NCI-H2029 (cell line): ENCODE measurements at regions not wholly inside any gene's neighbourhood (a gene's known extent, or its start where the extent isn't known, plus 50 kb on each side); places are given as distances from the start of the nearest gene placed in this dataset.

Experiments
- DNase-seq: peaks from one replicate; lab custom pipeline; 2025; lab: John Stamatoyannopoulos, UW

DNA sequence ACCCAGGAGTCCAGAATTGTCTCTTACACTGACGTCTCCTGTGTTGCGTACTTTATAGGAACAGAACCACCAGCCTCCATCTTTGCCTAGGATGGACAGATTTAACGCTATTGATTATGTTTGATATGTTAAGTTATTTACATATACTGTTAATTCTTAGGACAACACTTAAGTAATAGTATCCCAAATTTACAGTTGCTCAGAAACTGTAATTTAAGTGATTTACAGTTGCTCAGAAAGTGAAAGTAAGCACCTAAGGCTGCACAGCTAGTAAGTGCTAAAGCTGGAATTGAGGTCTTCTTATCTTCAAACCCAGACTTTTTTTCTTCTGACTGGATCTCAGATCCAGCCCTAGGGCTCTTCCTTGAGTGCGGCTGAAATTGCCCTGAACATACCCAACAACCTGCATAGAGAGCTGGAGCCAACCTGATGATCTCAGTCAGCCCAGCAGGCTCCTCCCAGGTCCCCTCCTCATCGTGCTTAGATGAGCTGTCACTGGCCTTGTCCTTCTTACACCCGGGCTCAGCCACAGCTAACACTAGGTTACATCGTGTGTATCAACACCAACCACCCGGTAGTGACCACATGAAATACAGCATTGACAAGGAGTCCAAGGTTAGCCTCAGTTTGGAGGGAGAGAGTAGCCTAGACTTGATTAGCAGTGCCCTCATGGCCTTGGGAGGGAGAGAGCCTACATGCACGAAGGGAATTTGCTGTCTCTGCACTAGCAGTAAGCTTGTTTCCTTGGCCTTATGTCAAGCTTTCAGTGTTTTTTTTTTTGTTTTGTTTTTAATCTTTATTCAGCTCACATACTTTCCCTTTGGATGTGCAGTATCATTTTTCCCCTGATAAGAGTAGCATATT lies 111.1 kb upstream of the ARHGAP5 start:
- DNase-seq, result peak; percentile 51

DNA sequence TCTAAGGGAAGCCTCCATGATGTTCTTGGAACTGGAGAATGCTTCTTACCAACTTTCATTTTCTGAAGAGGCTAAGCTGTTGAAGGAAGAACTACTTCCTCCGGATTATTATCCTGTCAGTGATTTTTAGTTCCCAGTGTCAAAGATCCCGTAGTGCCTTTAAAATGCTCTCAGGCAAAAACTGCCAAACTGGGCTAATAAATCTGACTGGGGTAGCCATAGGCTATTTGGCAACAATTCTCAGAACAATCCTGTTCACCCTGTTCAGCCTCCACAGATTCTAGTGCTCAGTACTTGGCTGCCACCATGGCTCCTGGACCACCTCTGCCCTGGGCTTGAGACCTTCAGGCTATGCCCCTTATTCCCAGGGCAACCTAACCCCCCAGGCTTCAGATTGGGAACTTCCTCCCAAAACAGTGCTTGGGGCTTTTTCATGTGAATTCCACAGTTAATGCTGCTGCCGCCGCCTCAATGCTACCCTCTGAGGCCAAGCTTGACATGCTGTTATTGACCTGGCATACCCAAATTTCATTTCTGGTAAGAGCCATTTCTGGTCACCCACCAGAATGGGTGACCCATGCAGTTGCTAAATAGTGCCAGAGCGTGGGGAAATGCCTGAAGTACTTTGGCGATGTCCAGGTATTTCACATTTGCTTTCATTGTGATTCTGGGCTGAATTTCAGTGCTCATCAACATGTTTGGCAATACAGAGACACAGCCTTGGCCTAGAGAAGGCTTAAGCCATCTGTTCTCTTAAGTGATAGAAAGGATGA lies 110.0 kb upstream of the ARHGAP5 start:
- no peak for DNase-seq

DNA sequence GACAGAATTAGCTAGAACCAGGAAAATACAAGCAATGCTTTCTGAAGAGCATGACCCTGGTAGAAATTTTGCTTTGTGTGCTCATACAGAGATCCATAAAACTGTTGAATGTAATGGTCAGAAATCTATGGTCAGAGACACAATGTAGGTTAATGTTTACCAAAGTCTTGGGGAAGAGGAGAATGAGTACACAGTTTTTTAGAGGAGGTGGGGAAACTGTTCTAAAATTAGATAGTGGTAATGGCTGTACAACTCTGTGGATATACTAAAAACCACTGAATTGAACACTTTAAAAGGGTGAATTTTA lies 109.5 kb upstream of the ARHGAP5 start:
- DNase-seq, result no peak

DNA sequence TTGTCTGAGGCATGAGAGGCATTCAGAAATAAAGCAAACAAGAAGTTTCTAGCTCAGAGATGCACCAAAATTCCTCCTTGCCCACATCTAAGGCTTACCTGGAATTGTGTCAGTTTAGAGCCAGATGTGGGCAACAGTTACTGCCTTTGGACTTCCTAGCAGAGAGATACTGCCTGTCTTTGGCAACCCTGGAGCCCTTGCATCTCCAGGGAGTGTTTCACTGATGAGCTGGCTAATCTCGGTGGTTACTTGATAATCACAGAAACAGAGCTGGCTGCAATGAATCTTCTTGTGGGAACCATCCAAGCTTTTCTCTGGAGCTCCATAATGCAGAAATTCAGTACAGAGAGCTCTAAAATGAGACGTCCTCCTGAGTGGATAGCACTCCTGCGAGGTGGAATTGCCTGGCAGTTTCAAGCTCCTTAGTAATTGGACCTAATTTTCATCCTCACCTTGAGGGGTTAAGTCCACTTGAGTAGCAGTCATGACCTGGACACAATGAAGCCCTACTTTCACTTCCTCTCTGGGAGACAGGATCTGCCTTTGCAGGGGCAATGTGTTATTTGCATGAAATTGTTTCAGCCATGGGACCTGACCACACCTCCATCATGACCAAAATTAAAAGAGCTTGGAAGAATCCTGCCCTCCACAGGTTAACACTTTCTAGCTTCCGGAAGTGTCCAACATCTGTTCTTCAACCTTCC lies 108.8 kb upstream of the ARHGAP5 start:
- no peak for DNase-seq

DNA sequence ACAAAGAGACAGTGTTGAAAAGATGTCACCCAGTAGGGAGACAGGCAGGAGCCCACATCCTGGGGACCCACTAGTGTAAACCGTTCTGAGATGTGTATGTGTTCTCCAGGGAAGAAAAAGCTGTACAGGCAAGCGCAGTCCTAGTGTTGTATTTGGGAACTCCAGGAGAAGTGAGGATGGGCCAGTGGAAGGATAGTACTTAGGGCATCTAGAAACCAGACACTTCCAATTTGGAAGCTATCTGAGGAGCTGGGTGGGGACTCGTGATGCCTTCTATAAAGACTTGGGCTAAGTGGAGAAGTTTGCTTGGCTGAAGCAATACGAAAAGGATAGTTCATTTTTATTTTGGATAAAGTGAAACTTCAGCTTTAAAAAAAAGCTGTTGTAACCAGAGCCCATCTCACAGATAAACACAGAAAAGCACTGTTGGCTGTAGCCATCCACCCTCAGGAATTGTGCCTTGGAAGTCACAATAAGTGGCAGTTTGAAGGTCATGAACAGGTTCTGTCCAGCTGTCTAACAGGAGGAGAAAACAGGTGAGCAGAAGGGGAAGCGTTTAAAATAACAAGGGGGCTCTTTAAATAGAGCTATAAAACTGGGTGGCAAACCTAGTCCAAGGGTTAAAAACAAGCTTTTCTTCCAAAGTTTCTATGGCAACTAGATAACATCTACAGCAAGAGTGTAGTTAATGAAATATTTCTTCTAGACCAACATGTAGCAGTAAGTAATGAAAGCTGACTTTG lies 108.0 kb upstream of the ARHGAP5 start:
- DNase-seq, result no peak

DNA sequence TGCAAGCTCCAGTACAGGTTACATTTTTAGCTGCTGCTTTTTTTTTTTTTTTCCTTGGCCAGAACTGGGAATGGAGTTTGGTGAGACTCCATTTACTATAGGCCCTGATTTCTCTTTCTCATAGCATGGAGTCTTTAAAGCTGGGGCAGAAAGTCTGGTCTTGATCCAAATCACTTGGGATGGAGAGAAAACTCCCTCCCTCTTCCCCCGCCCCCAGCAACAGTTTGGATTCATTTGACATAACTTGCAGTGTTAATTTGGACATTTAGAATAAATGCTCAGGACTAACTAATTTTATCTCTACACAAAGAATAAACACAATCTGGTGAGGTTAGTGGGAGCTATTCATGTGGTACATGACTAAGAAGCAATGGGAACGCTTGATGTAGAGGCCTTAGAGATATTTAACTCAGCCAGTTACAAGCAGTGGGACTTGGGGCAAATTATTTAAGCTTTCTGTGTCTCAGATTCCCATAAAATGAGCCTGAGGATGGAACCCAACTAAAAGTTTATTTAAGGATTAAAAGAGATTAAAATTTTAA lies 107.3 kb upstream of the ARHGAP5 start:
- no peak for DNase-seq

DNA sequence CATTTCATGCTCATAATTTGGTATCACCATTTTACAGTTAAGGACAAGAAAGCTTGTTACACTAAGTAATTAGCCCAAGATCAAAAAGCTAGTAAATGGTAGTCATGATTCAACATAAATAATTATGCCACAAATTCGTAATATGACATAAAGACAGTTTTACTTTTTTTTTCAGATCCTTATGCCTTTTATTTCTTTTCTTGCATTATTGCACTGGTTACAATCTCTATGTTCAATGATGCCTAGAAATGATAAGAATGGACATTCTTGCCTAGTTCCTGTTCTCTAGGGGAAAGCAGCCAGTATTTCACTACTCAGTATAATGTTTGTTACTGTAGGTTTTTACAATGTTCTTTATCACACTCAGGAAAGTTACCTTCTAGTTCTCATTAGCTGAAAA lies 106.4 kb upstream of the ARHGAP5 start:
- no peak for DNase-seq

DNA sequence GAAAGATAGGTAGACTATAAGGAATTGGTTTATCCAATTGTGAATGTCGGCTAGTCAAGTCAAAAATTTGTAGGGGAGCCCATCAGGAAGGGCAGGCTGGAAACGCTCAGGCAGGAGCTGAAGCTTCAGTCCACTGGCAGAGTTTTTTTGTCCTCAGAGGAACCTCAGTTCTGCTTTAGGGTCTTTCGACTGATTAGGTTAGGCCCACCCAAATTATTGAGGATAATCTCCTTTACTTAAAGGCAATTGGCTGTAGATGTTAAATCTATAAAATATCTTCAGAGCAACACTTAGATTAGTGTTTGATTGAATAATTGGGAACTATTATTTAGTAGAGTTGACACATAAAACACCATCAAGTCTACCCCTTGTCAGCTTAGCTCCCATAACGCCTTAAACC lies 105.5 kb upstream of the ARHGAP5 start:
- no peak for DNase-seq

DNA sequence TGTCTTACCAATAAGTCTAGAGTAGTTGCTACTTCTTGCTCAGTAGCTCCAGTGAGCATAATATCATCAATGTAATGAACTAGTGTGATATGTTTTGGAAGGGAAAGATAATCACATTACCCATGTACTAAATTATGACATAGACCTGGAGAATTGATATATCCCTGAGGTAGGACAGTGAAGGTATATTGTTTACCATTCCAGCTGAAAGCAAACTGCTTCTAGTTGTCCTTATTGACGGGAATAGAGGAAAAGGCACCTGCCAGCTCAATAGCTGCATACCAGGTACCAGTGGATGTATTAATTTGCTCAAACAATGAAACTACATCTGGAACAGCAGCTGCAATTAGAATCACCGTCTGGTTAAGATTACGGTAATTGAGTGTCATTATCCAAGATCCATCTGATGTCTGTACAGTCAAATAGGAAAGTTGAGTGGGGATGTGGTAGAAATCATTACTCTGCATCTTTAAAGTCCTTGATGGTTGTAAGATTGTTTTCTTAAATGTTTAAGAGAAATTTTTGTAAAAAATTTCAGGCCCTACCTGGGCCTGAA lies 100.0 kb upstream of the ARHGAP5 start:
- no peak for DNase-seq

DNA sequence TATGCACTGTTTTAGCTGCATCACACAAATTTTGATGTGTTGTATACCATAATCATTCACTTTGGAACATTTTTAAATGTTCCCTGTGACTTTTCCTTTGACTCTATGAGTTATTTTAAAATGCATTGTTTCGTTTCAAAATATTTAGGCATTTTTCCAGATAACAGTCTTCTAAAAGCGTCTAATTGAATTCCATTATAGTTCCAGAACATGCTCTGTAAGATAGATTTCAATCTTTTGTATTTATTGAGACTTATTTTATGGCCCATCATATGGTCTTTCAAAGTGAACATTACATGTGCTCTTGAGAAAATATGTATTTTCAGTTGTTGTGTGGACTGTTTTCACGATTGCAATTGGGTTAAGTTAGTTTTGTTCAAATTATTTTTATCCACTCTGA lies 98.7 kb upstream of the ARHGAP5 start:
- no peak for DNase-seq

DNA sequence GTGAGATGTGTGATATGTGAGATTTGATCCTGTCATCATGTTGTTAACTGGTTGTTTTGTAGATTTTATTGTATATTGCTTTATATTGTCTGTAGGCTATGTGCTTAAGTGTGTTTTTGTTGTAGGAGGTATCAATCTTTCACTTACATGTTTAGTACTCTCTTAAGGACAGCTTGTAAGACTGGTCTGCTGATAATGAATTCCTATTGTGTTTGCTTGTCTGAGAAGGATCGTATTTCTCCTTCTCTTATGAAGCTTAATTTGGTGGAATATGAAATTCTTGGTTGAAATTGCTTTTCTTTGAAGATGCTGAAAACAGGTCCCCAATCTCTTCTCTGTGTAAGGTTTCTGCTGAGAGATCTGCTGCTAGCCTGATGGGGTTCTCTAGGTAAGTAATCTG lies 94.5 kb upstream of the ARHGAP5 start:
- no peak for DNase-seq

DNA sequence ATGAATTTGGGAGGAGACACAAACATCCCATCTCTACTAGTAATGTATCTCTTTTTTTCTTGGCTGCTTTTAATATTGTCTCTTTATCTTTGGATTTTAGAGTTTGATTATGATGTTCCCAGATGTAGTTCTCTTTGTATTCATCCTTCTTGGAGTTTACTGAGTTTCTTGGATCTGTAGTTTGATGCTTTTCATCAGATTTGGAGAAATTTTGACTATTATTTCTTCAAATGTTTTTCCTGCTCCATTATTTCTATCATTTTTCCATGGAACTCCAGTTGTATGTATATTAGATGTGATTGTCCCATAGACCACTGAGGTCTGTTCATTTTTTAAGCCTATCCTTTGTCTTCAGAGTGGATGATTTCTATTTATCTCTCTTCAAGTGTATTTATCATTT lies 90.7 kb upstream of the ARHGAP5 start:
- no peak for DNase-seq

DNA sequence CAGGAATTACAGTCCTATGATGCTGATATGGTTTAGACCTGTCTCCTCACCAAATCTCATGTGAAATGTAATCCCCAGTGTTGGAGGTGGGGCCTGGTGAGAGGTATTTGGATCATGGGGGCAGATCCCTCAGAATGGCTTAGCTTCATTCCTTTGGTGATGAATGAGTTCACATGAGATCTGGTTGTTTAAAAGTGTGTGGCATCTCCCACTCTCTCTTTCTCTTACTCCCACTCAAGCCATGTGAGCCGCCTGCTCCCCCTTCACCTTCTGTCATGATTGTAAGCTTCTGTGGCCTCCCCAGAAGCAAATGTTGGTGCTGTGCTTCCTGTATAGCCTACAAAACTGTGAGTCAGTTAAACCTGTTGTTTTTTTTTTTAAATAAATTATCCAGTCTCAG lies 89.4 kb upstream of the ARHGAP5 start:
- DNase-seq, result no peak

DNA sequence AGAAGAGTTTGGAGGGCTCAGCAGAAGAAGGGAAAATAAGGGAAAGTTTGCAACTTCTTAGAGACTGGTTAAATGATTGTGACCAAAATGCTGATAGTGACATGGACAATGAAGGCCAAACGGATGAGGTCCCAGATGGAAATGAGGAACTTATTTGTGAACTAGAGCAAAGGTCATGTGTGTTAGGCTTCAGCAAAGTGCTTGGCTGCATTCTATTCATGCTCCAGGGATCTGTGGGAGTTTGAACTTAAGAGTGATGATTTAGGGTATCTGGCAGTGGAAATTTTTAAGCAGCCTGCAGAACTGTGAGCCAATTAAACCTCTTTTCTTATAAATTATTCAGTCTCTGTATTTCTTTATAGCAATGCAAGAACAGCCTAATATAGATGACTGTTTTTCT lies 88.9 kb upstream of the ARHGAP5 start:
- no peak for DNase-seq

DNA sequence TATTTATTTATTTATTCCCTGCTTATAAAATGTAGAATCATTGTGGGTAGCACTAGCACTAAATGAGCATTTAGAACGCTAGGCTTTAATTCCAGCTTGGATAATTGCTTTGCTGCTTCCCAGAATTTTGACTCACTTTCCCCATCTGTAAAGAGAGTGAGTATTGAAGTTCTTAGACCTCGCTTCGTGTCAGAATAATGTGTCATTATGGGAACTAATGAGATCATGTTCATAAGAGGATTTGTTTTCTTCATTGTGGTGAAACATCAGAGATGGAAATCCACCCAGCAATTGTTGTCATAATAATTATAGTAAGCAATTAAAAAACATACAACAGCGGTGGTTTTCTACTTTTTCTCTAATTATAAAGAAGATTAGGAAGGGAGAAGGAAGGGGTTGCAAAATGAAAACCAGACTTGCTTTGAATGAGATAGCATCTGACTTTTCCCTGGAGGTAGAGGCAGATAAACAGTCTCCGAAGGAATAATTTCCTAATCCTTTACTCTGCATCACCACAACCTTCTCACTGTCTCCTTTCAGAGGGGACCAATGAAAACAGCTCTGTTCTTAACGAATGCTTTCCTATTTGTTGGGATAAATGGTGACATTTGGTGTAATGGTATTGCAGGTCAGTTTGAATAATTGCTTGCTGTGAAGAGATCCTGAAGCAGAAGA lies 86.8 kb upstream of the ARHGAP5 start:
- no peak for DNase-seq

DNA sequence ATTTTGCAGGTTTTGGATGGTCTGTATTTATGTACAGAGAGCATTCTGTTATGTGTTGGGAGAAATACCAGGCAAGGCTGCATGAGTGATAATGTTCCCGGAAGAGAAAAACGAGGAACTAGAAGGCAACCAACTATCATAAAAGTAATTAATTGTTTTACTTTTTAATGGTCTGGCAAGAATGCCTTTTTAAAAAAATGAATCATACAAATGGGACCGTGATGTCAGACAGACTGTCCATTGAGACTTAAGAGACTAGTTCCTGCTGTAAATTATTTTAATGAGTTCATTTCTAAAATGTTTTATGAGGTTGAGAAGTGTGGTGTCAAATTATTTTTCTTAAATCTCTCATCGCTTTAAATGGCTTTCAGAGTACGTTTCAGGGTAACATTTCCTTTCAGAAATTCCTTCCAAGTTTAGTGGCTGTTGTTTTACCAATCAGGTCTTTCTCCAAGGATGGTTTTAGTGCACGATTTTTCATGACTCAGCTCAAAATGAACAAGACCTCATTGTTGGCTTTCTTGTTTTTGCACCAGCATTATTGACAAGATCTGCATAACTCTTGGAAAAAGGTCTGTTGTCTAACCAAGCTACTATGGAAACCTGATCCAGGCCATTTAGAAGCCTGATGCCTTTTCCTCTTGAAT lies 86.1 kb upstream of the ARHGAP5 start:
- no peak for DNase-seq

DNA sequence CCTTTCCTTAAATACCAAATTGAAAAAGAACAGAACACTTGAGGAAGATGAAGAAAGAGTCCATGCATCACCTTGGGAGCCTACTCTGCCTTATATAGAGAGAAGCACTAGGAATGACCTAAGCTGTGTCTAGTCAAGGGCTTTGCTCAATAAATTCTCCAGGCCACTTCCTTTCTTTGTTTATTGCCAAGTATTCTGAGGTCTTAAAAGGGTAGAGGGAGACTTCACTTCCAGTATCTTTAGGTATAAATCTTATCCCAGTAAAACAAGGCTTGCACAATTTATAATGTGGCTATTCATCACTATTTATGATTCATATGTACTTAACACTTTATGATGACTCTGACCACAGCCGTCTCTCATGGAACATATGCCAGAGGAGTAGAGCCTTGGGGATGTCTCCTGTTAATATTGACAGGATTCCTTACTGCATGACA lies 85.1 kb upstream of the ARHGAP5 start:
- no peak for DNase-seq

DNA sequence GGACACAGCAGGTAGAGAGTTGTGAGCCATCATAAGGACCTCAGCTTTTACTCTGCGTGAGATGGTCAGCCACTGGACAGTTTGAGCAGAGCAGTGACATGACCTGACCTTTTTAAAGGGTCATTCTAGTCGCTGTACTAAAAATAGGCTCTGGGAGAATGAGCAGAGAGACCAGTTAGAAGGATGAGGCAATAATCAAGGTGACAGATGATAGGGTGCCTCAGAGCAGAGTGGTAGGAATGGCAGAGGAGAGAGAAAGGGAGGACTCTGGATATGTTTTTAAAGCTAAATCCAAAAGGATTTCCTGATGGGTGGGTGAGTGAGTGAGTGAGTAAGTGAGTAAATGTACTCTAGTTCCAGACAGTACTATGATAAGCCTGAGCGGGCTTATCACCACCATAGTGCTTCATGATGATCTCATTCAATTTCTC lies 83.6 kb upstream of the ARHGAP5 start:
- DNase-seq, result no peak

DNA sequence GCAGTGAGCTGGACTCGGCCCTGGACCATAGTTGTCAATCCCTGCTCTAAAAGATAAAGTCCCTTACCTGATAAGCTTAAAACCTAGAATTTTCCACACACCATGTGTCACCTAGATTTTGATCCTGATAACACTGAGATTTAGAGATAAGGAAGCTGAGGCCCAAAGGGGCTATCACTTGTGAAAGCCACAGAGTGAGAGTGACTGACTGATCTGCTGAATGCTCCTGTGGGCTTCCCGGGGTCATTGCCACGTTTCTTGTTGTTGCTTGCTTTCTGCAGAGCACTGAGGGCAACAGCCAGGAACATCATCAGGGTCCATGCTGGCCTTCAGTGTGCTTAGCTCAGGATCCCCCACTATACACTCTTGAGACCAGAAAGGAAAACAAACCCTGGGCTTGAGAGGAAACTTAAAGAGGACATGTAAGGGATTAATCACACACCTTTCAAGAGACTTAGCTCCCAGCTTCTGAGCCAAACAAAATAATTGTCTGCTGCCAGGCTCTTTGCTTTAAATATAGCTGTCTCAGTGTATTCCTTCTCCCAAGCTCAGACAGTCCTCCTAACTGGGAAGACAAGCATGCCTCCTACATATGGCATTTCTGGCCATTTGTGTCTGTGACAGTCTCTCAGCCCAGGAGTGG lies 82.6 kb upstream of the ARHGAP5 start:
- no peak for DNase-seq

DNA sequence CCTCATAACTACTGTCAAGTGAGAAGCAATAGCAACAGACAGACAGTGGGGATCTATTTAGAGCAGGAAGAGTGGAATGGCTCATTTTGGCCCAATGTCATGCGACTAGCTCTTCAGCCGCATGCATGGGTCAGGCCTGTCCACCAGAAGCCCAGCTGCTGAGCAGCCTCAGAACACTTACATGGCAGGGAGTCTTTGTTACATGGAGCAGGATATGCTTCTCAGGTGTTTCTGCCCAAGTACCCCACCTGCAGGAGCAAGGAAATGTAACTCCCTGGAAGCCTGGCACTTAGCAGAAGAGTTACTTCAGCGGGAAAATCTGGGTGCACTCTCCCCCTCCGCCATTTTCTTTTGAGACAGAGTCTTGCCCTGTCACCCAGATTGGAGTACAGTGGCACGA lies 73.5 kb upstream of the ARHGAP5 start:
- DNase-seq, result no peak
